GM23338 (cell line): ENCODE measurements at regions not wholly inside any gene's neighbourhood (a gene's known extent, or its start where the extent isn't known, plus 50 kb on each side); places are given as distances from the start of the nearest gene placed in this dataset.

Experiments
- ATAC-seq: fragments of 200-7000 bp; cut with Tn5 transposase; 3 replicates; pipeline ENCODE4 v1.9.1; 2020
- DNase-seq: peaks from one replicate; pipeline ENCODE4 v3.0.0-alpha.2; 2015; ENCODE audit warnings: low spot score
- H2AFZ ChIP-seq: fragments of 200-600 bp; sonication (generic); 2 replicates; pipeline ENCODE4 v1.8.0; 2016; ENCODE audit warnings: antibody characterized with exemption, mild to moderate bottlenecking, moderate library complexity
- H3F3A ChIP-seq: fragments of 200-600 bp; sonication (generic); replicated peaks from 2 replicates; pipeline ENCODE4 v1.8.0; 2017; ENCODE audit warnings: antibody characterized with exemption, mixed run types, low read depth
- H3K27ac ChIP-seq: fragments of 200-600 bp; sonication (generic); 2 replicates; pipeline ENCODE4 v1.6.1; 2016; ENCODE audit warnings: low read depth
- H3K27me3 ChIP-seq: fragments of 200-600 bp; sonication (generic); 2 replicates; pipeline ENCODE4 v1.8.0; 2016; ENCODE audit warnings: mild to moderate bottlenecking, mixed run types, moderate library complexity; ENCODE audit not compliant: insufficient read depth
- H3K36me3 ChIP-seq: fragments of 200-600 bp; sonication (generic); 2 replicates; pipeline ENCODE4 v1.8.0; 2016; ENCODE audit warnings: mild to moderate bottlenecking; ENCODE audit not compliant: insufficient read depth
- H3K4me1 ChIP-seq: fragments of 200-600 bp; sonication (generic); 2 replicates; pipeline ENCODE4 v1.8.0; 2016; ENCODE audit warnings: mild to moderate bottlenecking, moderate library complexity; ENCODE audit not compliant: insufficient read depth
- H3K4me2 ChIP-seq: fragments of 200-600 bp; sonication (generic); 2 replicates; pipeline ENCODE4 v1.7.1; 2017; ENCODE audit warnings: mixed run types
- H3K4me3 ChIP-seq: fragments of 200-600 bp; sonication (generic); 2 replicates; pipeline ENCODE4 v1.6.1; 2016; ENCODE audit warnings: mixed run types
- H3K79me2 ChIP-seq: fragments of 200-600 bp; sonication (generic); replicated peaks from 2 replicates; pipeline ENCODE4 v1.8.0; 2017; ENCODE audit warnings: mild to moderate bottlenecking; ENCODE audit not compliant: insufficient read depth
- H3K9me2 ChIP-seq: fragments of 200-600 bp; sonication (generic); 2 replicates; pipeline ENCODE4 v1.8.0; 2017; ENCODE audit not compliant: insufficient read depth
- H4K20me1 ChIP-seq: fragments of 200-600 bp; sonication (generic); replicated peaks from 2 replicates; pipeline ENCODE4 v1.8.0; 2017; ENCODE audit warnings: mild to moderate bottlenecking; ENCODE audit not compliant: insufficient read depth
- H3K27ac Mint-ChIP-seq: 2 replicates; pipeline ENCODE4 v1.8.0; 2020; ENCODE audit warnings: inconsistent platforms, mild to moderate bottlenecking, moderate library complexity, mixed read lengths
- H3K27me3 Mint-ChIP-seq: 3 replicates; pipeline ENCODE4 v1.8.0; 2022; ENCODE audit warnings: low read depth, mild to moderate bottlenecking, moderate library complexity, mixed read lengths, inconsistent platforms; ENCODE audit not compliant: insufficient read depth, poor library complexity
- H3K36me3 Mint-ChIP-seq: 3 replicates; pipeline ENCODE4 v1.8.0; 2021; ENCODE audit warnings: low read depth, mild to moderate bottlenecking, inconsistent platforms, moderate library complexity, mixed read lengths
- H3K4me1 Mint-ChIP-seq: 3 replicates; pipeline ENCODE4 v1.8.0; 2020; ENCODE audit warnings: mild to moderate bottlenecking, inconsistent platforms, mixed read lengths
- H3K4me3 Mint-ChIP-seq: 3 replicates; pipeline ENCODE4 v1.8.0; 2021; ENCODE audit warnings: moderate library complexity, mild to moderate bottlenecking, inconsistent platforms, mixed read lengths
- H3K9me3 Mint-ChIP-seq: 3 replicates; pipeline ENCODE4 v1.8.0; 2020; ENCODE audit warnings: moderate library complexity, mild to moderate bottlenecking, inconsistent platforms, mixed read lengths
- CREB1 ChIP-seq: fragments of 250-450 bp; sonication (Bioruptor Pico); IDR thresholded peaks from 2 replicates; pipeline ENCODE4 v1.5.0; 2020; ENCODE audit warnings: low read depth, mild to moderate bottlenecking, moderate library complexity
- EZH2 ChIP-seq: fragments of 200-600 bp; sonication (generic); IDR thresholded peaks from one replicate; pipeline ENCODE4 v1.8.0; 2017; ENCODE audit warnings: antibody characterized with exemption, mild to moderate bottlenecking, low read depth; ENCODE audit not compliant: unreplicated experiment
- EZH2phosphoT487 ChIP-seq: fragments of 200-600 bp; sonication (generic); IDR thresholded peaks from one replicate; pipeline ENCODE4 v1.8.1; 2018; ENCODE audit warnings: antibody characterized with exemption; ENCODE audit not compliant: unreplicated experiment
- JUNB ChIP-seq: IDR thresholded peaks from one replicate; pipeline ENCODE4 v1.6.1; 2016; ENCODE audit warnings: antibody characterized with exemption; ENCODE audit not compliant: unreplicated experiment
- NANOG ChIP-seq: IDR thresholded peaks from 2 replicates; pipeline ENCODE4 v1.6.1; 2016; ENCODE audit warnings: antibody characterized with exemption, borderline replicate concordance
- POLR2AphosphoS5 ChIP-seq: IDR thresholded peaks from 2 replicates; pipeline ENCODE4 v1.6.1; 2016; ENCODE audit warnings: antibody characterized with exemption, low read depth
- REST ChIP-seq: IDR thresholded peaks from one replicate; pipeline ENCODE4 v1.6.1; 2018; ENCODE audit warnings: antibody characterized with exemption; ENCODE audit not compliant: unreplicated experiment
- STAT1 ChIP-seq: IDR thresholded peaks from one replicate; pipeline ENCODE4 v1.6.1; 2016; ENCODE audit warnings: antibody characterized with exemption; ENCODE audit not compliant: unreplicated experiment
- ZNF114 ChIP-seq: fragments of 250-450 bp; sonication (Bioruptor Pico); IDR thresholded peaks from 2 replicates; pipeline ENCODE4 v1.5.0; 2020; ENCODE audit warnings: mild to moderate bottlenecking, moderate library complexity
- ZNF331 ChIP-seq: fragments of 250-450 bp; sonication (Bioruptor Pico); IDR thresholded peaks from 2 replicates; pipeline ENCODE4 v1.5.0; 2020; ENCODE audit warnings: low read depth, mild to moderate bottlenecking, moderate library complexity
- ZNF462 ChIP-seq: fragments of 250-450 bp; sonication (Bioruptor Pico); IDR thresholded peaks from 2 replicates; pipeline ENCODE4 v1.5.0; 2020; ENCODE audit warnings: mild to moderate bottlenecking, moderate library complexity
- TF ChIP-seq, protein P1 (sequence below): IDR thresholded peaks from 2 replicates; pipeline ENCODE4 v1.6.1; 2016; ENCODE audit warnings: antibody characterized with exemption
- TF ChIP-seq, protein P2 (sequence below), 2 experiments: fragments of 200-600 bp in 1 of 2; sonication (generic) in 1 of 2; conservative IDR thresholded peaks; 2 replicates each; pipeline versions ENCODE4 v1.5.1 to v1.6.1; 2016 to 2017; ENCODE audit warnings: antibody characterized with exemption in 2 of 2, low read depth in 2 of 2, mild to moderate bottlenecking in 2 of 2, moderate library complexity in 1 of 2

- H3K4me3 Mint-ChIP-seq = no peak overlapping the region
- Histone ChIP-seq H3K27ac (no peak overlapping the region), H3K4me2 (no peak overlapping the region), H3K27me3 (no peaks in the 10 kb centered on the region), H3K79me2 (no peaks in the 10 kb centered on the region), H3K4me3 (no peak overlapping the region), H3K9me2 (peaks cover 6% of the 10 kb centered on the region; the same call in 1 of the 2 replicates), H4K20me1 (no peaks in the 10 kb centered on the region), H3F3A (no peaks in the 10 kb centered on the region), H2AFZ (no peak overlapping the region), H3K36me3 (no peaks in the 10 kb centered on the region), H3K4me1 (peaks cover 8% of the 10 kb centered on the region)
- no peaks in the 10 kb centered on the region for H3K27me3 Mint-ChIP-seq
- H3K27ac Mint-ChIP-seq = no peak overlapping the region
- H3K4me1 Mint-ChIP-seq = peaks cover 14% of the 10 kb centered on the region
- DNase-seq = no peak
- H3K36me3 Mint-ChIP-seq = peaks cover 8% of the 10 kb centered on the region; the same call in 1 of the 3 replicates
- ATAC-seq = no peak
- TF ChIP-seq ZNF331 (CRISPR knock-in tag) (no peak), ZNF462 (CRISPR knock-in tag) (no peak), ZNF114 (CRISPR knock-in tag) (no peak), REST (no peak), JUNB (no peak), EZH2phosphoT487 (no peak), CREB1 (CRISPR knock-in tag) (no peak), NANOG (no peak), POLR2AphosphoS5 (no peak), EZH2 (no peak), STAT1 (no peak)
- TF ChIP-seq, protein P1, sequence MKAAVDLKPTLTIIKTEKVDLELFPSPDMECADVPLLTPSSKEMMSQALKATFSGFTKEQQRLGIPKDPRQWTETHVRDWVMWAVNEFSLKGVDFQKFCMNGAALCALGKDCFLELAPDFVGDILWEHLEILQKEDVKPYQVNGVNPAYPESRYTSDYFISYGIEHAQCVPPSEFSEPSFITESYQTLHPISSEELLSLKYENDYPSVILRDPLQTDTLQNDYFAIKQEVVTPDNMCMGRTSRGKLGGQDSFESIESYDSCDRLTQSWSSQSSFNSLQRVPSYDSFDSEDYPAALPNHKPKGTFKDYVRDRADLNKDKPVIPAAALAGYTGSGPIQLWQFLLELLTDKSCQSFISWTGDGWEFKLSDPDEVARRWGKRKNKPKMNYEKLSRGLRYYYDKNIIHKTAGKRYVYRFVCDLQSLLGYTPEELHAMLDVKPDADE = no peak
- TF ChIP-seq, protein P2, sequence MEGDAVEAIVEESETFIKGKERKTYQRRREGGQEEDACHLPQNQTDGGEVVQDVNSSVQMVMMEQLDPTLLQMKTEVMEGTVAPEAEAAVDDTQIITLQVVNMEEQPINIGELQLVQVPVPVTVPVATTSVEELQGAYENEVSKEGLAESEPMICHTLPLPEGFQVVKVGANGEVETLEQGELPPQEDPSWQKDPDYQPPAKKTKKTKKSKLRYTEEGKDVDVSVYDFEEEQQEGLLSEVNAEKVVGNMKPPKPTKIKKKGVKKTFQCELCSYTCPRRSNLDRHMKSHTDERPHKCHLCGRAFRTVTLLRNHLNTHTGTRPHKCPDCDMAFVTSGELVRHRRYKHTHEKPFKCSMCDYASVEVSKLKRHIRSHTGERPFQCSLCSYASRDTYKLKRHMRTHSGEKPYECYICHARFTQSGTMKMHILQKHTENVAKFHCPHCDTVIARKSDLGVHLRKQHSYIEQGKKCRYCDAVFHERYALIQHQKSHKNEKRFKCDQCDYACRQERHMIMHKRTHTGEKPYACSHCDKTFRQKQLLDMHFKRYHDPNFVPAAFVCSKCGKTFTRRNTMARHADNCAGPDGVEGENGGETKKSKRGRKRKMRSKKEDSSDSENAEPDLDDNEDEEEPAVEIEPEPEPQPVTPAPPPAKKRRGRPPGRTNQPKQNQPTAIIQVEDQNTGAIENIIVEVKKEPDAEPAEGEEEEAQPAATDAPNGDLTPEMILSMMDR (conservative IDR thresholded peaks at IDR 0.05; ENCODE audit: low read depth in 2 of 2) = no peak
- H3K9me3 Mint-ChIP-seq = peaks cover 9% of the 10 kb centered on the region
Observed at GRCh38 chr10:78531088-78531487, 497.4 kb downstream of the RPS24 start.
